Subcutaneous abdominal adipose tissue (tissue), 5 donors: ENCODE measurements at regions not wholly inside any gene's neighbourhood (a gene's known extent, or its start where the extent isn't known, plus 50 kb on each side); places are given as distances from the start of the nearest gene placed in this dataset.

ENCODE experiments used
- H3K27ac ChIP-seq: one replicate; pipeline ENCODE4 v1.7.0; 2013; ENCODE audit warnings: low read depth, mild to moderate bottlenecking, inconsistent platforms, low read length, moderate library complexity
- H3K27me3 ChIP-seq, 5 donors: one replicate each; pipeline ENCODE4 v1.7.0; 2013; ENCODE audit warnings: low read length in 5 of 5, inconsistent platforms in 1 of 5; ENCODE audit not compliant: control insufficient read depth in 5 of 5, insufficient read depth in 4 of 5
- H3K36me3 ChIP-seq, 5 donors: one replicate each; pipeline ENCODE4 v1.7.0; 2013; ENCODE audit warnings: low read length in 5 of 5; ENCODE audit not compliant: control insufficient read depth in 5 of 5, insufficient read depth in 5 of 5
- H3K4me1 ChIP-seq, 5 donors: one replicate each; pipeline ENCODE4 v1.7.0; 2013; ENCODE audit warnings: low read length in 5 of 5, mild to moderate bottlenecking in 3 of 5, moderate library complexity in 1 of 5; ENCODE audit not compliant: control insufficient read depth in 5 of 5, insufficient read depth in 5 of 5
- H3K4me3 ChIP-seq, 5 donors: one replicate each; pipeline ENCODE4 v1.7.0; 2013; ENCODE audit warnings: low read length in 5 of 5, low read depth in 1 of 5
- H3K9ac ChIP-seq, 5 donors: one replicate each; pipeline ENCODE4 v1.7.0; 2013; ENCODE audit warnings: low read length in 5 of 5, mild to moderate bottlenecking in 4 of 5, moderate library complexity in 3 of 5
- H3K9me3 ChIP-seq, 5 donors: one replicate each; pipeline ENCODE4 v1.7.0; 2013; ENCODE audit warnings: low read length in 5 of 5; ENCODE audit not compliant: control insufficient read depth in 5 of 5
- donor health status: healthy.
- donor health status: healthy.
- donor health status: healthy.
- donor health status: healthy.
- donor health status: healthy.

DNA sequence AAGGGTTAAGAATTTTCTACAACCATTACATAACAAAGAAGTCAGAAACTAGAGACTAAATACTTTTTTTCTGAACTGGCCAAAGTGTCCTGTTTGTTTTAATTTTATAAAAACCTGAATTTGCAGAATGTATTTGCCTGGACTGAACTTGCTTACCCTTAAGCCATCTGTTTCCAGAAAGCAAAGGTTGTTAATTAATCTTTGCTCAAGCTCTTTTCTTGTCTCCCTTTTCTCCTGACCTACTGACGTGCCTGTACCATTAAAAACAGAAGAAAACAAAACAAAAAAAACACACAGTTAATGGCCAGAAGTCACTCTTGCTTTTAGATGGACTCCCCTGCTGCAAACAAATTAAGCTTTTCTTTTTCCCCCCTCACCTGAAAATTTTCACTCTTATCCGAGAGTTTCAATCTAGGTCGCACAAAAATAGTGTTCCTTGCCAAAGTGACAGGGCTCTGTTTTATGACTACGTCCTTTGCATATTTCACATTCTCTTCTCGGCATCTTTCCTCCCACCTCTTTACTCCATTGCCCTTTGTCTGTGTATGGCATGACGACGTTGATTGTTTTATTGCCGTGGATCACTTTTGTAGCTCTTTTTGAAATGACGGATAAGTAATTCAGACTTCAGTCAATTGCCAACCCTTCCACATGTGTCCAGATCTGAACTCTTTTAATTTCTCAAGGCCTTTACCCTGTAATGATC is 333.8 kb upstream of the GRIN3A start:
- no peak overlapping the region for H3K4me3 ChIP-seq
- H3K4me1 ChIP-seq, result peaks cover 0 to 4% (median 0%) of the 10 kb centered on the region in 5 donors
- H3K9me3 ChIP-seq, result no peaks in the 10 kb centered on the region
- no peak overlapping the region for H3K9ac ChIP-seq
- H3K36me3 ChIP-seq, result no peaks in the 10 kb centered on the region
- H3K27me3 ChIP-seq, result no peaks in the 10 kb centered on the region
- H3K27ac ChIP-seq, result no peak overlapping the region

GRCh38 chr9:102069969-102070368 is 331.5 kb upstream of the GRIN3A start:
- H3K4me1 ChIP-seq, result peaks cover 0 to 4% (median 0%) of the 10 kb centered on the region in 5 donors
- H3K9ac ChIP-seq, result no peak overlapping the region
- H3K27ac ChIP-seq, result no peak overlapping the region
- no peaks in the 10 kb centered on the region for H3K36me3 ChIP-seq
- H3K9me3 ChIP-seq, result peaks cover 0 to 2% (median 0%) of the 10 kb centered on the region in 5 donors
- H3K27me3 ChIP-seq, result no peaks in the 10 kb centered on the region
- no peak overlapping the region for H3K4me3 ChIP-seq

DNA sequence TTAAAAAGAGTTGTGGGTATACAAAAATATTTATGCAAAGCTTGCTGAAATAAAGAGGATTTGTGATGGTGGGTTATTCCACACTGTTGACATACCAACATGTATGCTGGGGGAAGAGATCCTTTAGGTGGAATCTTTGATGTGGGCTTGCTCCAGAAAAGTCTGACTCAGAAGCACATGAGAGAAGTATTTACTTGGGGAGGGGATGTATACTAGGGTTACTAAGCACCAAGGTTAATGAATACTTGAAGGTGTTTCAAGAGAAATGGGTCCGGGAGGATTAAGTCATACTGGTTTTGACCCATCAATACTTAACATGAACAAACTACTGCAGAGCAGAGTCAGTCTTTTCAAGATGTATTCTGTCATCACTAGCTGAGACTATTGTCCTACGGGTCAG is 316.4 kb upstream of the GRIN3A start:
- H3K4me3 ChIP-seq, result no peak overlapping the region
- no peaks in the 10 kb centered on the region for H3K36me3 ChIP-seq
- H3K4me1 ChIP-seq, result peaks cover 0 to 12% (median 3%) of the 10 kb centered on the region in 5 donors
- H3K27me3 ChIP-seq, result no peaks in the 10 kb centered on the region
- no peak overlapping the region for H3K9ac ChIP-seq
- H3K27ac ChIP-seq, result no peak overlapping the region
- H3K9me3 ChIP-seq, result no peaks in the 10 kb centered on the region

DNA sequence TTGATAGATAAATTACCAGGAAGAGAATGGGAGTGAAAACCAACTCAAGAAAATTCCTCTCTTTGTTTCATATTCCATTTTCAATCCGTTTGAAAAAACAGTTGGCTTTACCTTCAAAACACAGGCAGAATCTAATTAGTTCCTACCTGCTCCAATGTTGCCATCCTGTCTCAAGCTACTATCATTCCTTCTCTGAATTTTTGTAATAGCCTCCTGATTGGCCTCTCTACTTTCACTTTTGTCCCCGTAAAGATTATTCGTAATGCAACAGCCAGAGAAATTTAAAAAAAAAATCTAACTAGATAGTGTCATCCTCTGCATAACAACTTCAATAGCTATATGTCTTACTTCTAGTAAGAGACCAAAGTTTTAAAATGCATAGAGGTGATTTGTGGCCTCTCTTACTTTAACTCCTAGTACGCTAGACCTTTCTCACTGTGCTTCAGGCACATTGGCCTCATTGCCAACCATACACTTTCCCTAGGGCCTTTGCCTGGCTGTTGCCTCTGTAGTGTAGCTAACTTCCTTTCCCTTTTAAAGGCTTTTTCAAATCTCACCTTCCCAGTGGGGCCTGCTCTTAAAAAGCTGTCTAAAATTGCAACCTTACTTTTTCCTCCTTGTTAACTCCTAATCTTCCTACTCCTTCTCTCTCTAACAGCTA is 311.3 kb upstream of the GRIN3A start:
- Histone ChIP-seq H3K9me3 (no peaks in the 10 kb centered on the region), H3K4me1 (peaks cover 0 to 5% (median 4%) of the 10 kb centered on the region in 5 donors), H3K27ac (no peak overlapping the region), H3K27me3 (no peaks in the 10 kb centered on the region), H3K36me3 (no peaks in the 10 kb centered on the region), H3K4me3 (peak overlapping the region; percentile 6 to 58 (median 35)), H3K9ac (peak overlapping the region in 2 of 5 donors; percentile 26 to 29)

- Histone ChIP-seq H3K27ac (no peak overlapping the region), H3K36me3 (no peaks in the 10 kb centered on the region), H3K9me3 (no peaks in the 10 kb centered on the region), H3K27me3 (no peaks in the 10 kb centered on the region), H3K9ac (no peak overlapping the region), H3K4me3 (no peak overlapping the region), H3K4me1 (peaks cover 0 to 5% (median 4%) of the 10 kb centered on the region in 5 donors)
Observed at GRCh38 chr9:102047549-102047948, 309.1 kb upstream of the GRIN3A start.

DNA sequence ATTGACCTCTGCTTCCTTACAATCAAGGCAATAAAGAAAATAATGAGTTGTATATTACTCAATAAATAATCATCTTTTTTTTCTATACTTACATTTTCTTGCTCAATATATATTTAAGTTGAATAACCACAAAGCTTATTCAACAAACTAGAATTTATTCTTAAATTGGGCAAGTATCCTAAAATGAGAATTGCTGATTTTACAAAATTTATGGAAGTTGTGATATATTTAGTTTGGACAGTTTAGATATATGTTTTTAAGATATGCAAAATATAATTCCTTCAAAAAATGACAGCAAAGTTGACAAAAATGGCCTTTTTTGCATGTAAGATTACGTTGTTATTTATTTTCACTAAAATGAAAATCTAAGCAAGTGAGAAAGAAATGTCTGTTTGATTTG is 305.7 kb upstream of the GRIN3A start:
- Histone ChIP-seq H3K36me3 (no peaks in the 10 kb centered on the region), H3K9me3 (no peaks in the 10 kb centered on the region), H3K27me3 (no peaks in the 10 kb centered on the region), H3K4me1 (no peaks in the 10 kb centered on the region), H3K27ac (no peak overlapping the region), H3K4me3 (no peak overlapping the region), H3K9ac (no peak overlapping the region)

- Histone ChIP-seq H3K36me3 (no peaks in the 10 kb centered on the region), H3K27ac (no peak overlapping the region), H3K4me1 (no peaks in the 10 kb centered on the region), H3K9me3 (no peaks in the 10 kb centered on the region), H3K9ac (no peak overlapping the region), H3K27me3 (no peaks in the 10 kb centered on the region), H3K4me3 (no peak overlapping the region)
Observed at GRCh38 chr9:102038006-102038405, 299.6 kb upstream of the GRIN3A start.

DNA sequence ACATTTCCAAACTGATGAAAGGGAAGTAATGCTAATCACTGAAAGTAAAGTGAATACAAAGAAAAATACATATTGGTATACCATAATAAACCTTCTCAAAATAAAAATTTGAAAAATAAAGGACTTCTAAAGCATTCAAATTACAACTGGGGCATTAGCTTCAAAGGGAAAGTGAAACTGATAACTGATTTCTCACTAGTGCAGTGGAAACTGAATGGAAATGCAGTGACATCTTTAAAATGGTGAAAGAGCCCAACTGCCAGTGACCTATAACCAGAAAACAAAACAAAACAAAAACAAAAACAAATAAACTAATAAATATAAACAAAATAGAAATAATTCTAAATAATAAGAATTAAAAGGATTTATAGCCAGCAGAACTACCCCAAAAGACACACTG is 297.5 kb upstream of the GRIN3A start:
- Histone ChIP-seq H3K27me3 (no peaks in the 10 kb centered on the region), H3K4me3 (no peak overlapping the region), H3K36me3 (no peaks in the 10 kb centered on the region), H3K9ac (no peak overlapping the region), H3K9me3 (no peaks in the 10 kb centered on the region), H3K4me1 (no peaks in the 10 kb centered on the region), H3K27ac (no peak overlapping the region)

- H3K9ac ChIP-seq, result no peak overlapping the region
- no peaks in the 10 kb centered on the region for H3K4me1 ChIP-seq
- H3K27me3 ChIP-seq, result no peaks in the 10 kb centered on the region
- no peaks in the 10 kb centered on the region for H3K36me3 ChIP-seq
- no peak overlapping the region for H3K4me3 ChIP-seq
- H3K27ac ChIP-seq, result no peak overlapping the region
- H3K9me3 ChIP-seq, result peaks cover 0 to 10% (median 0%) of the 10 kb centered on the region in 5 donors
Observed at GRCh38 chr9:102032614-102033013, 294.2 kb upstream of the GRIN3A start.

- Histone ChIP-seq H3K9ac (no peak overlapping the region), H3K9me3 (no peaks in the 10 kb centered on the region), H3K27me3 (no peaks in the 10 kb centered on the region), H3K4me1 (no peaks in the 10 kb centered on the region), H3K36me3 (no peaks in the 10 kb centered on the region), H3K27ac (no peak overlapping the region), H3K4me3 (no peak overlapping the region)
Observed at GRCh38 chr9:102000956-102001355, 262.5 kb upstream of the GRIN3A start.
